ENCODE measurements at regions not wholly inside any gene's neighbourhood (a gene's known extent, or its start where the extent isn't known, plus 50 kb on each side); places are given as distances from the start of the nearest gene placed in this dataset.

DNA sequence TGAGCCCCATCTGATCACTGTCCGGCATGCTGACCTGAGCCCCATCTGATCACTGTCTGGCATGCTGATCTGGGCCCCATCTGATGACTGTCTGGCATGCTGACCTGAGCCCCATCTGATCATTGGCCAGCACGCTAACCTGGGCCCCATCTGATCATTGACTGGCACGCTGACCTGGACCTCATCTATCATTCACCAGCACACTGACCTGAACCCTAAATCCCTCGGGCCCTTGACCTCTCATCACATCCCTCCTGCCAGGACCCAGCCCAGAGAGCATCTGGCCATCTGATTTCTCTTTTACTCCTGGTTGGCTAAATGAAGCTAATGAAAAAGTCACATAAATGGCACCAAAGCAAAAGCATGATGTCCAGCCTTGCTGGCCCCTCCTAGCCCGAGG lies 207.1 kb downstream of the NDUFA10 start:
- Histone ChIP-seq H3K27me3 (ENCODE audit: insufficient read depth) (no peaks in the 10 kb centered on the region), H3F3A (replicated peaks; ENCODE audit: low read depth) (no peaks in the 10 kb centered on the region), H3K36me3 (ENCODE audit: insufficient read depth) (no peaks in the 10 kb centered on the region), H2AFZ (no peak overlapping the region), H3K27ac (ENCODE audit: low read depth) (no peak overlapping the region), H3K9me2 (ENCODE audit: insufficient read depth) (no peaks in the 10 kb centered on the region), H3K4me2 (no peak overlapping the region), H3K4me1 (ENCODE audit: insufficient read depth) (no peaks in the 10 kb centered on the region), H3K79me2 (replicated peaks; ENCODE audit: insufficient read depth) (no peaks in the 10 kb centered on the region), H4K20me1 (replicated peaks; ENCODE audit: insufficient read depth) (no peaks in the 10 kb centered on the region), H3K4me3 (no peak overlapping the region)
- ATAC-seq (no peak), DNase-seq (ENCODE audit: low spot score) (no peak)
- no peak overlapping the region for H3K4me3 Mint-ChIP-seq
- peaks cover 18% of the 10 kb centered on the region for H3K27me3 Mint-ChIP-seq (ENCODE audit: insufficient read depth, low read depth, poor library complexity)
- no peaks in the 10 kb centered on the region for H3K9me3 Mint-ChIP-seq
- no peaks in the 10 kb centered on the region for H3K36me3 Mint-ChIP-seq (ENCODE audit: low read depth)
- H3K27ac Mint-ChIP-seq = no peak overlapping the region
- no peak for TF ChIP-seq ZNF114 (CRISPR knock-in tag; IDR thresholded peaks at IDR 0.05)
- TF ChIP-seq, protein P1, sequence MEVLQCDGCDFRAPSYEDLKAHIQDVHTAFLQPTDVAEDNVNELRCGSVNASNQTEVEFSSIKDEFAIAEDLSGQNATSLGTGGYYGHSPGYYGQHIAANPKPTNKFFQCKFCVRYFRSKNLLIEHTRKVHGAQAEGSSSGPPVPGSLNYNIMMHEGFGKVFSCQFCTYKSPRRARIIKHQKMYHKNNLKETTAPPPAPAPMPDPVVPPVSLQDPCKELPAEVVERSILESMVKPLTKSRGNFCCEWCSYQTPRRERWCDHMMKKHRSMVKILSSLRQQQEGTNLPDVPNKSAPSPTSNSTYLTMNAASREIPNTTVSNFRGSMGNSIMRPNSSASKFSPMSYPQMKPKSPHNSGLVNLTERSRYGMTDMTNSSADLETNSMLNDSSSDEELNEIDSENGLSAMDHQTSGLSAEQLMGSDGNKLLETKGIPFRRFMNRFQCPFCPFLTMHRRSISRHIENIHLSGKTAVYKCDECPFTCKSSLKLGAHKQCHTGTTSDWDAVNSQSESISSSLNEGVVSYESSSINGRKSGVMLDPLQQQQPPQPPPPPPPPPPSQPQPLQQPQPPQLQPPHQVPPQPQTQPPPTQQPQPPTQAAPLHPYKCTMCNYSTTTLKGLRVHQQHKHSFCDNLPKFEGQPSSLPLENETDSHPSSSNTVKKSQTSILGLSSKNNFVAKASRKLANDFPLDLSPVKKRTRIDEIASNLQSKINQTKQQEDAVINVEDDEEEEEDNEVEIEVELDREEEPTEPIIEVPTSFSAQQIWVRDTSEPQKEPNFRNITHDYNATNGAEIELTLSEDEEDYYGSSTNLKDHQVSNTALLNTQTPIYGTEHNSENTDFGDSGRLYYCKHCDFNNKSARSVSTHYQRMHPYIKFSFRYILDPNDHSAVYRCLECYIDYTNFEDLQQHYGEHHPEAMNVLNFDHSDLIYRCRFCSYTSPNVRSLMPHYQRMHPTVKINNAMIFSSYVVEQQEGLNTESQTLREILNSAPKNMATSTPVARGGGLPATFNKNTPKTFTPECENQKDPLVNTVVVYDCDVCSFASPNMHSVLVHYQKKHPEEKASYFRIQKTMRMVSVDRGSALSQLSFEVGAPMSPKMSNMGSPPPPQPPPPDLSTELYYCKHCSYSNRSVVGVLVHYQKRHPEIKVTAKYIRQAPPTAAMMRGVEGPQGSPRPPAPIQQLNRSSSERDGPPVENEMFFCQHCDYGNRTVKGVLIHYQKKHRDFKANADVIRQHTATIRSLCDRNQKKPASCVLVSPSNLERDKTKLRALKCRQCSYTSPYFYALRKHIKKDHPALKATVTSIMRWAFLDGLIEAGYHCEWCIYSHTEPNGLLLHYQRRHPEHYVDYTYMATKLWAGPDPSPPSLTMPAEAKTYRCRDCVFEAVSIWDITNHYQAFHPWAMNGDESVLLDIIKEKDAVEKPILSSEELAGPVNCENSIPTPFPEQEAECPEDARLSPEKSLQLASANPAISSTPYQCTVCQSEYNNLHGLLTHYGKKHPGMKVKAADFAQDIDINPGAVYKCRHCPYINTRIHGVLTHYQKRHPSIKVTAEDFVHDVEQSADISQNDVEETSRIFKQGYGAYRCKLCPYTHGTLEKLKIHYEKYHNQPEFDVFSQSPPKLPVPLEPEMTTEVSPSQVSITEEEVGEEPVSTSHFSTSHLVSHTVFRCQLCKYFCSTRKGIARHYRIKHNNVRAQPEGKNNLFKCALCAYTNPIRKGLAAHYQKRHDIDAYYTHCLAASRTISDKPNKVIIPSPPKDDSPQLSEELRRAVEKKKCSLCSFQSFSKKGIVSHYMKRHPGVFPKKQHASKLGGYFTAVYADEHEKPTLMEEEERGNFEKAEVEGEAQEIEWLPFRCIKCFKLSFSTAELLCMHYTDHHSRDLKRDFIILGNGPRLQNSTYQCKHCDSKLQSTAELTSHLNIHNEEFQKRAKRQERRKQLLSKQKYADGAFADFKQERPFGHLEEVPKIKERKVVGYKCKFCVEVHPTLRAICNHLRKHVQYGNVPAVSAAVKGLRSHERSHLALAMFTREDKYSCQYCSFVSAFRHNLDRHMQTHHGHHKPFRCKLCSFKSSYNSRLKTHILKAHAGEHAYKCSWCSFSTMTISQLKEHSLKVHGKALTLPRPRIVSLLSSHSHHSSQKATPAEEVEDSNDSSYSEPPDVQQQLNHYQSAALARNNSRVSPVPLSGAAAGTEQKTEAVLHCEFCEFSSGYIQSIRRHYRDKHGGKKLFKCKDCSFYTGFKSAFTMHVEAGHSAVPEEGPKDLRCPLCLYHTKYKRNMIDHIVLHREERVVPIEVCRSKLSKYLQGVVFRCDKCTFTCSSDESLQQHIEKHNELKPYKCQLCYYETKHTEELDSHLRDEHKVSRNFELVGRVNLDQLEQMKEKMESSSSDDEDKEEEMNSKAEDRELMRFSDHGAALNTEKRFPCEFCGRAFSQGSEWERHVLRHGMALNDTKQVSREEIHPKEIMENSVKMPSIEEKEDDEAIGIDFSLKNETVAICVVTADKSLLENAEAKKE (CRISPR knock-in tag; IDR thresholded peaks at IDR 0.05) = no peak
- no peak for TF ChIP-seq EZH2phosphoT487 (IDR thresholded peaks at IDR 0.05; ENCODE audit: unreplicated experiment)
- TF ChIP-seq JUNB (IDR thresholded peaks at IDR 0.05; ENCODE audit: unreplicated experiment) = no peak
- TF ChIP-seq, protein P2, sequence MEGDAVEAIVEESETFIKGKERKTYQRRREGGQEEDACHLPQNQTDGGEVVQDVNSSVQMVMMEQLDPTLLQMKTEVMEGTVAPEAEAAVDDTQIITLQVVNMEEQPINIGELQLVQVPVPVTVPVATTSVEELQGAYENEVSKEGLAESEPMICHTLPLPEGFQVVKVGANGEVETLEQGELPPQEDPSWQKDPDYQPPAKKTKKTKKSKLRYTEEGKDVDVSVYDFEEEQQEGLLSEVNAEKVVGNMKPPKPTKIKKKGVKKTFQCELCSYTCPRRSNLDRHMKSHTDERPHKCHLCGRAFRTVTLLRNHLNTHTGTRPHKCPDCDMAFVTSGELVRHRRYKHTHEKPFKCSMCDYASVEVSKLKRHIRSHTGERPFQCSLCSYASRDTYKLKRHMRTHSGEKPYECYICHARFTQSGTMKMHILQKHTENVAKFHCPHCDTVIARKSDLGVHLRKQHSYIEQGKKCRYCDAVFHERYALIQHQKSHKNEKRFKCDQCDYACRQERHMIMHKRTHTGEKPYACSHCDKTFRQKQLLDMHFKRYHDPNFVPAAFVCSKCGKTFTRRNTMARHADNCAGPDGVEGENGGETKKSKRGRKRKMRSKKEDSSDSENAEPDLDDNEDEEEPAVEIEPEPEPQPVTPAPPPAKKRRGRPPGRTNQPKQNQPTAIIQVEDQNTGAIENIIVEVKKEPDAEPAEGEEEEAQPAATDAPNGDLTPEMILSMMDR (conservative IDR thresholded peaks at IDR 0.05; ENCODE audit: low read depth in 2 of 2) = no peak
- TF ChIP-seq CREB1 (CRISPR knock-in tag; IDR thresholded peaks at IDR 0.05; ENCODE audit: low read depth) = no peak
- TF ChIP-seq ZNF331 (CRISPR knock-in tag; IDR thresholded peaks at IDR 0.05; ENCODE audit: low read depth) = no peak
- TF ChIP-seq, protein P3, sequence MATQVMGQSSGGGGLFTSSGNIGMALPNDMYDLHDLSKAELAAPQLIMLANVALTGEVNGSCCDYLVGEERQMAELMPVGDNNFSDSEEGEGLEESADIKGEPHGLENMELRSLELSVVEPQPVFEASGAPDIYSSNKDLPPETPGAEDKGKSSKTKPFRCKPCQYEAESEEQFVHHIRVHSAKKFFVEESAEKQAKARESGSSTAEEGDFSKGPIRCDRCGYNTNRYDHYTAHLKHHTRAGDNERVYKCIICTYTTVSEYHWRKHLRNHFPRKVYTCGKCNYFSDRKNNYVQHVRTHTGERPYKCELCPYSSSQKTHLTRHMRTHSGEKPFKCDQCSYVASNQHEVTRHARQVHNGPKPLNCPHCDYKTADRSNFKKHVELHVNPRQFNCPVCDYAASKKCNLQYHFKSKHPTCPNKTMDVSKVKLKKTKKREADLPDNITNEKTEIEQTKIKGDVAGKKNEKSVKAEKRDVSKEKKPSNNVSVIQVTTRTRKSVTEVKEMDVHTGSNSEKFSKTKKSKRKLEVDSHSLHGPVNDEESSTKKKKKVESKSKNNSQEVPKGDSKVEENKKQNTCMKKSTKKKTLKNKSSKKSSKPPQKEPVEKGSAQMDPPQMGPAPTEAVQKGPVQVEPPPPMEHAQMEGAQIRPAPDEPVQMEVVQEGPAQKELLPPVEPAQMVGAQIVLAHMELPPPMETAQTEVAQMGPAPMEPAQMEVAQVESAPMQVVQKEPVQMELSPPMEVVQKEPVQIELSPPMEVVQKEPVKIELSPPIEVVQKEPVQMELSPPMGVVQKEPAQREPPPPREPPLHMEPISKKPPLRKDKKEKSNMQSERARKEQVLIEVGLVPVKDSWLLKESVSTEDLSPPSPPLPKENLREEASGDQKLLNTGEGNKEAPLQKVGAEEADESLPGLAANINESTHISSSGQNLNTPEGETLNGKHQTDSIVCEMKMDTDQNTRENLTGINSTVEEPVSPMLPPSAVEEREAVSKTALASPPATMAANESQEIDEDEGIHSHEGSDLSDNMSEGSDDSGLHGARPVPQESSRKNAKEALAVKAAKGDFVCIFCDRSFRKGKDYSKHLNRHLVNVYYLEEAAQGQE (IDR thresholded peaks at IDR 0.05; ENCODE audit: unreplicated experiment) = no peak
- TF ChIP-seq, protein P4, sequence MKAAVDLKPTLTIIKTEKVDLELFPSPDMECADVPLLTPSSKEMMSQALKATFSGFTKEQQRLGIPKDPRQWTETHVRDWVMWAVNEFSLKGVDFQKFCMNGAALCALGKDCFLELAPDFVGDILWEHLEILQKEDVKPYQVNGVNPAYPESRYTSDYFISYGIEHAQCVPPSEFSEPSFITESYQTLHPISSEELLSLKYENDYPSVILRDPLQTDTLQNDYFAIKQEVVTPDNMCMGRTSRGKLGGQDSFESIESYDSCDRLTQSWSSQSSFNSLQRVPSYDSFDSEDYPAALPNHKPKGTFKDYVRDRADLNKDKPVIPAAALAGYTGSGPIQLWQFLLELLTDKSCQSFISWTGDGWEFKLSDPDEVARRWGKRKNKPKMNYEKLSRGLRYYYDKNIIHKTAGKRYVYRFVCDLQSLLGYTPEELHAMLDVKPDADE (IDR thresholded peaks at IDR 0.05) = no peak
- TF ChIP-seq NANOG (IDR thresholded peaks at IDR 0.05; ENCODE audit: borderline replicate concordance) = no peak
- TF ChIP-seq EZH2 (IDR thresholded peaks at IDR 0.05; ENCODE audit: low read depth, unreplicated experiment) = no peak
- TF ChIP-seq STAT1 (IDR thresholded peaks at IDR 0.05; ENCODE audit: unreplicated experiment) = no peak
- no peak for TF ChIP-seq POLR2AphosphoS5 (IDR thresholded peaks at IDR 0.05; ENCODE audit: low read depth)
- H3K4me1 Mint-ChIP-seq = peaks cover 7% of the 10 kb centered on the region; the same call in 1 of the 3 replicates
